Femur (tissue), 1 donor: ENCODE measurements at regions not wholly inside any gene's neighbourhood (a gene's known extent, or its start where the extent isn't known, plus 50 kb on each side); places are given as distances from the start of the nearest gene placed in this dataset.

Experiments used
- DNase-seq: peaks from one replicate; pipeline ENCODE4 v3.0.0-alpha.2; 2017

GRCh38 chr16:9306753-9307152 lies 215.3 kb downstream of the HAPSTR1 start:
- no peak for DNase-seq

DNA sequence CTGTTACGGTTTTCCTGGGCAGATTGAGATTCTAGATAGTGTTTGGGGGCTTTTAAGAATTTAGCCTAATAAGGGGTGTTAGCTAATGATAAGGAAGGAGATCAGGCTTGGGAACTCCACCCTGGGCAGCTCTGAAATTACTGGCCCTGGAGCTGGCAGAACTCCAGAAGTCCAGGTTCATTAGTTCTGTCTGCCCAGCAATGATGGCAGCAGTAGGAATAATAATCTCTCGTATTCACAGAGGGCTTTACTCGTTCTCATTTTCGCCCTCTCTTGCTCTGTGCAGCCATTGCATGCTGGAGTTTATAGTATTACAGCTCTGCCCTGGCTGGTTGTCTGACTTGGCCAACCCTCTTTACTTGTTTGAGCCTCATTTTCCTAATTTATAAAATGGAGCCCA lies 216.0 kb downstream of the HAPSTR1 start:
- DNase-seq, result no peak

GRCh38 chr16:9308356-9308801 lies 216.9 kb downstream of the HAPSTR1 start:
- no peak for DNase-seq

DNA sequence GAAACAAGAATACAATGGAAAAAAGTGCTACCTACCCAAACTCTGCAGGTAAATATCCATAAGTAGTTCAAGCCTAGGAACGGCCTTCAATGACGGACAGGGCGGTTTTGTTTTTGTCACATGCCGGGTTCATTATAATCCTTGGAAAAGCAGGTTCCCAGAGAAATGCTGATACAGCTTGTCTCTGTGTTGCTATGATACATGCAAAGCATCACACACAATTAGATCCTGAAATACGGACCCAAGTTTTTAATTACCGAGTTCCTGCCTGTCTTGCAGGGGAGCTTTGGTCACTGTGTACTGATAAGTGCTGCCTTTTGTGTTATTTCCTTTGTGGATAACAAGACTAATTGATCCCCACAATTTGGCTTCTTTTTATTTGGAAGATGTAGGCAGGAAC lies 217.4 kb downstream of the HAPSTR1 start:
- DNase-seq, result no peak

- no peak for DNase-seq
Measured at GRCh38 chr16:9309844-9310243, 218.4 kb downstream of the HAPSTR1 start.

DNA sequence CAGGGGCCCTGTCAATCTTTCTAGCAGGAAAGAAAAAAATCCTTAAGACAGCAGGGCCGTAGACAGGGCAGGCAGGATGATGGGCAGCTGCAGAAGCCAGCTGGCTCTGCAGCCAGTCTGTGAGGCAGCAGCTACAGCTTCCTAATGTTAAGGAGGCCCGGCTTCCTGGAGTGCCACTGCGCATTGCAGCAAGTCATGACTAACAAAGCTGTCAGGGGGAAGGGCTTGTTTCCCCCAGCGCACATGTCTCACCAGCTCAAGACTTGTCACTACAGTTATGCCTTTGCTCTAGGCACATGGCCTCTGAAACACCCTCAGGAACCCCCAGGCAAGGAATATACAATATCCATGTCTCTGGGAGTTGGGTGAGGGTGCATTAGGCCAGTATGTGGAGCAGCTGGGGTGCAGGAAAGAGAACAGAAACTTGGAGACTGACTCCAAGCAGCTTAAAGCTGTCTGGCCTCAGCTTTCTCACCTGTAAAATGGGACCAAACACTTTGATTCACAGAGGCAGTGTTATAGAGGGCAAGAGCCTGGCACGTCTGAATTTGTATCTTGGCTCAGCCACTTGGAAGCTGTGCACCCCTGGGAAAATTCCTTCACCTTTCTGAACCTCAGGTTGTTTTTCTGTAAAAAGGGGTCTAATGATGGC lies 220.0 kb downstream of the HAPSTR1 start:
- DNase-seq, result peak; percentile 30

DNA sequence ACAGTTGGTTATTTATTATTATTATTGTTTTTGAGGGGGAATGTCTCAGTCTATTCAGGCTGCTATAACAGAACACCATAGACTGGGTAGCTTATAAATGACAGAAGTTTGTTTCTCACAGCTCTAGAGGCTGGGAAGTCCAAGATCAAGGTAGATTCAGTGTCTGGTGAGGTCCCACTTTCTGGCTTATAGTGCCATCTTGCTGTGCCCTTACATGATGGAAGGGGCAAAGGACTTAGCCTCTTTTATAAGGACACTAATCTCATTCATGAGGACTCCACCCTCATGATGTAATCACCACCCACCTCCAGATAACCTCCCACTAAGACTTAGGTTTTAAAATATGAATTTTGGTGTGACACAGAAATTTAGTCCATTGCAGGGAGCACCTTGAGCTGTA lies 224.6 kb downstream of the HAPSTR1 start:
- DNase-seq, result no peak

DNA sequence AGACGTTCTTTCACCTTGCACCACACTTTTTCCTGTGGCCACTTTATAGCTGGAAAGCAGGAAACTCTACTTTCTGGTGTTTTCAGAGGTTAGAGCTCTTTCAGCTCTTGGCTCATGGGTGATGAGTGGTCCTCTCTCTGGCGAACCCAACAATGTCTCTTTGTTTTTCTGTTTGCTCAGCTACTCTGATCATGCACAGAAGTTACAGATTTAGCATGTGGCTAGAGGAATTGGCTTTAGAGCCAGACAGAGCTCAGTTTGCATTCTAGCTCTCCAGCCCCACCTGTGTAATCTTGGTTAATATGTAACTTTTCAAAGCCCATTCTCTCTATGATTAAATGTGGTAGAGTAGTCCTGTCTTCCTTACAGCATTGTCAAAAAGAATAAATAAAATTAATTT lies 225.2 kb downstream of the HAPSTR1 start:
- DNase-seq, result no peak

GRCh38 chr16:9318764-9319163 lies 227.3 kb downstream of the HAPSTR1 start:
- DNase-seq, result no peak

GRCh38 chr16:9322769-9323168 lies 231.3 kb downstream of the HAPSTR1 start:
- DNase-seq, result no peak

GRCh38 chr16:9323170-9323569 lies 231.7 kb downstream of the HAPSTR1 start:
- no peak for DNase-seq

- no peak for DNase-seq
Measured at GRCh38 chr16:9327253-9327652, 235.8 kb downstream of the HAPSTR1 start.

DNA sequence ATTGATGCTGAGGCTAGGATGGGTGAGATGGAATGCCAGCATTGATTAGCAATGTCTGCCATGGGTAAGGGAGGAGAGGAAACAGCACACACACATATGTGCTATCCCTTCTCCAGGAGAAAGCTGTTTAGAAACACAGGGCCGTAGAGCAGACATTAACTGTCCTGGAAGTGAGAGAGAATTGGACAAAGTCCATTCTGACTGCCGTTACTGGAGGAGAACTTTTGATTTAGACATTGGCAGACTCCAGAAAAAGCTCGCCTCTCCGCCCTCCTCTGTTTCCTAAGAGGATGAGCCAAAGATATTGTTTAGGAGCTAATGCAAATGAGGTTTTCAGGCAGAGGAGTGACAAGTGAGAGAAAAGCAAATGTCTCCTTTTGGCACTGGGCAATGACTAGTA lies 237.0 kb downstream of the HAPSTR1 start:
- DNase-seq, result no peak

- no peak for DNase-seq
Measured at GRCh38 chr16:9330095-9330494, 238.7 kb downstream of the HAPSTR1 start.

GRCh38 chr16:9331503-9331902 lies 240.1 kb downstream of the HAPSTR1 start:
- DNase-seq, result no peak

DNA sequence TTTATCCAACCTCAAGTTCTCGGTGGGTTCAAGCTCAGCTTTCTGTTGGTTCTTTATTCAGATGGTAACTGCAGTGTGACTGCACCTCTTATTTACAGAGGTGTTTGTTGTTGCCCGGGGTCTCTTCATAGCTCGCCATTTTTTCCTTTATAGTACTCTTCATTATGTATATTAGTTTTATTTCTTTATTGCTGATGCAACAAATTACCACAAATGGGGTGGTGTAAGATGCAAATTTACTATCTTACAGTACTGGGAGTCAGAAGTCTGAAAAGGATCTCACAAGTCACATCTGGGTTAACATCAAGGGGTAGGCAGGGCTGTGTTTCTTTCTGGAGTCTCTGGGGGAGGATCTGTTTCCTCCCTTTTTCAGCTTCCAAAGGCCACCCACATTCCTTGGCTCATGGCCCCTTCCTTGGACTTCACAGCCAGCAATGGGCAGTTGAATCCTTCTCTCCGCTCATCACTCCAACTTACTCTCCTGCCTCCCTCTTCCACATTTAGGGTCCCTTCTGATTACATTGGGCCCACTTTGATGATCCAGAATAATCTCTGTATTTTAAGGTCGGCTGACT lies 241.2 kb downstream of the HAPSTR1 start:
- no peak for DNase-seq

GRCh38 chr16:9333469-9333868 lies 242.0 kb downstream of the HAPSTR1 start:
- no peak for DNase-seq

DNA sequence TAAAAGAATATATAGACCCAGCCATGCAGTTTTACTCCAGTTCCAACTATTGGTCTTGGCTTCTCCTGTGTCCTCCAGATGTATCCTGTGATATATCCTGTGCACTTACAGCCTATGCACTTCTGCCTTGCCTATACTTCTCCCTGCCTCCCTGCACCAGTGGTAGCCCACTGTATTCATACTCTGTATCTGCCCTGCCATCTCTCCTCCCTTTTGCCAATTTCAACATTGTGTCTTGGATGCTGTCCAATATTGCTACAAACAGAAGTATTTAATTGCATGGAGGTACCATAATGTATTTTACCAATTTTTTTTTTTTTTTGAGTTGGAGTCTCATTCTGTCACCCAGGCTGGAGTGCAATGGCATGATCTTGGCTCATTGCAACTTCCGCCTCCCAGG lies 242.7 kb downstream of the HAPSTR1 start:
- DNase-seq, result no peak

DNA sequence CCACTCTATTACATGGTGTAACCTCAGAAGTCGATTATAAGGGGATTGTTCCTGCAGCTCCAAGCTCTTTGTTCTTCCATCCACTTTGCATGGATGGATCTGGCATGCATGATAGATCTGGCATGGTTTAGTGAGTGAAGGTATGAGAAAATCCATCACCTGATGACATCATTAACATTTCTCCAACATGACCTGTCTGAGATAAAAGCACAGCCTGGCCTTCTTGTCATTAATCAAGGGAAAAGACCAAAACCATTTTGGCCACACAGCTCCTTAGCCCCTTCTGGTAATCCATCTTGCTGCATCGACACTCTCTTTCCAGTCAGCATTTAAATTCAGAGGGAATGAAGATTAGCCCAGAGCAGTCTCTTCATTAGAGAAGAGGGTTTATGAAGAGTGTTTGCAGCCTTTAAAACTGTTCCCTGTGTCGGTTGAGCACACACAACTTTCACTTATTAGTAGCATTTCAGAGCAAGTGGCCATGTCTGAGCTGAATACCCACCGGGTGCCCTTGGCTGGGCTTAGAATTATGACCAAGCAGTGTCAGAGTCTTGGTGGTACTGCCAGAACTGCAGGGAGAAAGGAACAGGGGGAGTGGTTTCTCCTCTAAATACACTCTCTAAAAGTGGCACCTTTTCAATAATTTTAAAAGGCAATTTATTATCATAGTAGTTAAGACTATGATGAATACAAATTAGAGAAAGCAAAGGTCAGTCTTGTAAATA lies 246.0 kb downstream of the HAPSTR1 start:
- DNase-seq, result no peak

GRCh38 chr16:9338068-9338467 lies 246.6 kb downstream of the HAPSTR1 start:
- no peak for DNase-seq

DNA sequence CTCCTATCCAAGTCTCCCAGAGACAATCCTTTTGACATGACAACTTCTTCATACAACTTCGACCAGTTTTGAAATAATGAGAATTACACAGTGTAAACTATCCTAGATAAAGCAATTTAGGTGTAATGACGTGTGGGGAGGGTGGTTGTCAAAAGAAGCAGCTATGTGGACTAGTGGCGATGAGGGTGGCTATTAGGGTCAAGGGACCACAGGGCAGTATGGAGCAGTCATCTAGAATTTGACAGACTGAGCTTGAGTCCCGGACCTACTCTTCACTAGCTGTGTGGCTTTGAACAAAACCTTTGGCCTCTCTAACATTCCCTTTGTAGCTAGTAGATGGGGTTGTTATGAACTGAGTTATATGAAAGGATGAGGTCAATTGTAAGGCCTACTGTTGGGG lies 247.1 kb downstream of the HAPSTR1 start:
- DNase-seq, result no peak

DNA sequence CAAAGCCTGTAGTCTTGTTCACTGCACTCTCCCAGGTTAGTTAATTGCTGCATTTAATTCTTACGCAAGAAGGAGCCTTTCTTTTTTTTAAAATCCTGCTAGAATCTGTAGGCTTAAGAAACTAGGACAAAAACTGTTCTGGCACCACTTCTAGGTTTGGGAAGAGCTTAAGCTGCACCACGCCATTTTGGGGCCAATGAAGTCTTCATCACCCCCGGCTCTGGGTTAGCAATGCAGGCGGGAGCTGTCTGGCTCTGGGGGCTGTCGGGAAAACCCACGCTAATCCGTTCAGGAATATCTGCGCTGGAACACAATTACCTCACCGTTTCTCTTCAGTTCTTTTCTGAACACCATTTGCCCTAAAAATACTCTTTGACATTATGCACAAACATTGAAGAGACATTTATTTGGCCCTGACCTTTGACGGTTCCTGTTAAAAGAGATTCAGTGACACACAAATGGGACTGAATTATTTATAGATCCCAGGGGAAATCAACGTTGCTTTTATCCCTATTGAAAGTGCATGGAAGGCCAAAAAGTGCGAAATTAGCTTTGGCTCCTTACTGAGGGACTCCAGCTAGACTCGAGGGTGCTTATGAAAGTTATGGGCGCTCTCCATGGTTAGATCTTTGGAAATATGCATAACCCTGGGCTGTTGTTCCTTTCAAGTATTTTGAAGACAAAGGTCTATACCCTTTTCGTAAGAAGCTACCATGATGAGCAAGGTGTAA lies 249.2 kb downstream of the HAPSTR1 start:
- DNase-seq, result no peak

DNA sequence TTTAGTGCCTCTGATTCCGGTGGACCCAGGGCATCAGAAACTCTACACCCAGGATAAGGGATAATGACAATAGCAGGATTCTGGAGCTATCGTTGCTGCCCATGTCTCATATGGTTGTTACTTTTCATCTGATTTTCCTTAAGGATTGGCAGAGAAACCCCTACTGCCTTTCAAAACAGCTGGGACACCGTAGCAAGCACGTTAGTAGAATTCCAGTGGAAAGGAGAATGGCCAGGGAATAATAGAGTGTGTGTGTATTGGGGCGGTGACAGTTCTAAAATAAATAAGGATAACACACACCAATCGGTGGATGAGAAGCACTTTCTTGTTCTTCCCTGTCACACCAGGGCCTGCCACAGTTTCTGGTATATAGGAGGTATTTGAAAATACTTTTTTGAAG lies 251.8 kb downstream of the HAPSTR1 start:
- DNase-seq, result no peak

- no peak for DNase-seq
Measured at GRCh38 chr16:9344508-9344907, 253.1 kb downstream of the HAPSTR1 start.
